K562 (cell line): ENCODE measurements at regions not wholly inside any gene's neighbourhood (a gene's known extent, or its start where the extent isn't known, plus 50 kb on each side); places are given as distances from the start of the nearest gene placed in this dataset.

Experiments used
- ATAC-seq: fragments of 200-7000 bp; cut with Tn5 transposase; 3 replicates; pipeline ENCODE4 v1.9.1; 2020; ENCODE audit warnings: moderate library complexity
- BruUV-seq: library from RNA; stranded (reverse); fragments of 400-500 nt; replicated peaks from 2 replicates; lab custom pipeline; 2021; lab: Mats Ljungman, UMichigan
- CTCF ChIA-PET: fragments of 300-600 bp; formaldehyde crosslinking; extraction: SDS; loops from one replicate; lab custom pipeline; 2021; ENCODE audit warnings: low intra/inter-chr PET ratio; lab: Yijun Ruan, JAX
- POLR2A ChIA-PET: fragments of 300-600, 350-650 bp; sonication (Branson Sonifier 250); formaldehyde crosslinking; extraction: SDS; loops from one replicate; lab custom pipeline; 2021; ENCODE audit warnings: antibody characterized with exemption, inconsistent platforms; lab: Yijun Ruan, JAX
- DNase-seq, 4 experiments: peaks; one replicate each; pipeline versions ENCODE4 v3.0.0 to v3.0.0-alpha.2; 2011 to 2018; ENCODE audit warnings: low spot score in 3 of 4, mixed read lengths in 3 of 4; ENCODE audit errors: extremely low read depth in 1 of 4
- FAIRE-seq: peaks from 2 replicates; lab custom pipeline; 2011; peaks lifted over from hg19 to GRCh38; lab: Jason Lieb, UNC
- H2AFZ ChIP-seq: 2 replicates; pipeline ENCODE4 v1.6.0; 2011; ENCODE audit warnings: low read depth, low read length, control low read depth, inconsistent platforms
- H3K27ac ChIP-seq: fragments of 200-600 bp; 3 replicates; pipeline ENCODE4 v1.8.0; 2011; ENCODE audit warnings: low read depth, mild to moderate bottlenecking, control low read depth, inconsistent platforms, low read length, moderate library complexity, mixed read lengths; ENCODE audit errors: extremely low read depth
- H3K27me3 ChIP-seq, 2 experiments: fragments of 300-600 bp in 1 of 2; 2 replicates in 1 of 2; 3 replicates in 1 of 2; pipeline versions ENCODE4 v1.6.0 to v1.8.0; 2011; ENCODE audit warnings: inconsistent platforms in 2 of 2, low read length in 2 of 2, mild to moderate bottlenecking in 1 of 2, mixed read lengths in 1 of 2, moderate library complexity in 1 of 2; ENCODE audit not compliant: control insufficient read depth in 2 of 2, insufficient read depth in 2 of 2
- H3K36me3 ChIP-seq: fragments of 300-600 bp; 3 replicates; pipeline ENCODE4 v1.8.0; 2011; ENCODE audit warnings: mild to moderate bottlenecking, low read length, inconsistent platforms; ENCODE audit not compliant: control insufficient read depth, insufficient read depth
- H3K4me1 ChIP-seq, 2 experiments: fragments of 200-600 bp in 1 of 2; replicated peaks in 1 of 2; 2 replicates in 1 of 2; 3 replicates in 1 of 2; pipeline versions ENCODE4 v1.5.1 to v1.8.0; 2011; ENCODE audit warnings: inconsistent platforms in 2 of 2, low read length in 2 of 2, mild to moderate bottlenecking in 1 of 2, mixed read lengths in 1 of 2, moderate library complexity in 1 of 2; ENCODE audit not compliant: control insufficient read depth in 2 of 2, insufficient read depth in 2 of 2
- H3K4me2 ChIP-seq: 2 replicates; pipeline ENCODE4 v1.6.1; 2011; ENCODE audit warnings: low read length, control low read depth, inconsistent platforms, mixed read lengths; ENCODE audit not compliant: insufficient read depth
- H3K4me3 ChIP-seq: fragments of 200-600 bp; sonication (generic), shearing (Covaris generic); 2 replicates; pipeline ENCODE4 v1.5.1; 2016; ENCODE audit warnings: control low read depth, inconsistent platforms
- H3K79me2 ChIP-seq: fragments of 200-600 bp; 3 replicates; pipeline ENCODE4 v1.8.0; 2011; ENCODE audit warnings: low read length, inconsistent platforms; ENCODE audit not compliant: control insufficient read depth, insufficient read depth
- H3K9ac ChIP-seq, 2 experiments: 2 replicates each; pipeline versions ENCODE4 v1.6.0 to v1.6.1; 2011; ENCODE audit warnings: low read depth in 2 of 2, low read length in 2 of 2, control low read depth in 1 of 2, inconsistent platforms in 1 of 2, mild to moderate bottlenecking in 1 of 2, mixed read lengths in 1 of 2; ENCODE audit not compliant: insufficient read depth in 1 of 2
- H3K9me1 ChIP-seq: one replicate; pipeline ENCODE4 v1.6.0; 2011; ENCODE audit warnings: inconsistent platforms, mild to moderate bottlenecking, low read length, moderate library complexity; ENCODE audit not compliant: control insufficient read depth, insufficient read depth
- H3K9me3 ChIP-seq: replicated peaks from 2 replicates; pipeline ENCODE4 v1.5.1; 2011; ENCODE audit warnings: low read depth, low read length, inconsistent platforms; ENCODE audit not compliant: control insufficient read depth, insufficient read depth
- H4K20me1 ChIP-seq: replicated peaks from 2 replicates; pipeline ENCODE4 v1.6.1; 2011; ENCODE audit warnings: low read length, inconsistent platforms, mixed read lengths; ENCODE audit not compliant: control insufficient read depth, insufficient read depth
- RFX5 ChIP-seq: IDR thresholded peaks from 2 replicates; pipeline ENCODE4 v1.6.1; 2011; ENCODE audit warnings: low read depth, mild to moderate bottlenecking, improper control_type of control experiment, low read length
- ZNF77 ChIP-seq: fragments of 250-450 bp; sonication (Bioruptor Pico); IDR thresholded peaks from 2 replicates; pipeline ENCODE4 v1.5.0; 2020
- WGBS: fragments of 100-300 bp; shearing (Covaris generic); methylation state at CpG from one replicate; pipeline ENCODE4 v1.1.6; 2016; ENCODE audit warnings: low coverage, mixed read lengths; ENCODE audit not compliant: insufficient coverage; ENCODE audit errors: missing lambda C conversion rate; 5-methylcytosine and 5-hydroxymethylcytosine counted together
- in situ Hi-C: fragments of 300-500 bp; cut with MboI; formaldehyde crosslinking; loops from 4 replicates; pipeline ENCODE4 v1.15.0; 2018; ENCODE audit warnings: inconsistent platforms, mixed read lengths
- intact Hi-C: fragments of 100-400 bp; cut with micrococcal nuclease; formaldehyde crosslinking; loops from 2 replicates; pipeline ENCODE4 v1.14.2; 2022
- TF ChIP-seq, protein P1 (sequence below): fragments of 250-450 bp; sonication (Bioruptor Pico); IDR thresholded peaks from 2 replicates; pipeline ENCODE4 v1.8.0; 2022; ENCODE audit warnings: inconsistent platforms
- TF ChIP-seq, protein P2 (sequence below): sonication (generic); formaldehyde crosslinking; IDR thresholded peaks from 2 replicates; pipeline ENCODE4 v1.8.1; 2023; ENCODE audit warnings: missing genetic modification reagents, mild to moderate bottlenecking, borderline replicate concordance
- TF ChIP-seq, protein P3 (sequence below), 2 experiments: fragments of 450-650 bp; conservative IDR thresholded peaks; 2 replicates each; pipeline ENCODE4 v1.6.1; 2017; ENCODE audit warnings: mild to moderate bottlenecking in 2 of 2, moderate library complexity in 2 of 2
- TF ChIP-seq, protein P4 (sequence below): IDR thresholded peaks from 2 replicates; pipeline ENCODE4 v1.6.1; 2016; ENCODE audit warnings: missing genetic modification characterization, missing compliant biosample characterization

DNA sequence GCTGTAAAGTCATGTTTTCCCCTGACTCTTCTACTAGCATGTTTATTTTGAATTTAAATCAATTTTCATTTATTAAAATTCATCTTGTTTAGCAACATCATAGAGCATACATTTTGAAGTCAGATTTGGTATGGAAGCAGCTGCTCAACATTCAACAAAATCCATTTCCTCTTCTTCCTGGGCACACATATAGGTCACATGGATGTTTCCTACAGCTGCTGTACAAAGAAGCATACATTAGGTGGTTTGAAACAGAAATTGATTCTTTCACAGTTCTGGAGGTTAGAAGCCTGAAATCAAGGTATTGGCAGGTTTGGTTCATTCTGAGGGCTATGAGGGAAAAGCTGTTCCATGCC, 495.2 kb downstream of the RFPL4B start:
- no TSS peak for BruUV-seq
- ChIA-PET CTCF (no interaction called here), POLR2A (no interaction called here)
- Histone ChIP-seq H3K79me2 (no peaks in the 10 kb centered on the region), H3K27me3 (no peaks in the 10 kb centered on the region), H3K4me2 (no peak overlapping the region), H3K4me3 (no peak overlapping the region), H4K20me1 (no peaks in the 10 kb centered on the region), H2AFZ (no peak overlapping the region), H3K4me1 (no peaks in the 10 kb centered on the region)
- DNase-seq, result no peak
- ATAC-seq, result no peak
- TF ChIP-seq, protein P1, sequence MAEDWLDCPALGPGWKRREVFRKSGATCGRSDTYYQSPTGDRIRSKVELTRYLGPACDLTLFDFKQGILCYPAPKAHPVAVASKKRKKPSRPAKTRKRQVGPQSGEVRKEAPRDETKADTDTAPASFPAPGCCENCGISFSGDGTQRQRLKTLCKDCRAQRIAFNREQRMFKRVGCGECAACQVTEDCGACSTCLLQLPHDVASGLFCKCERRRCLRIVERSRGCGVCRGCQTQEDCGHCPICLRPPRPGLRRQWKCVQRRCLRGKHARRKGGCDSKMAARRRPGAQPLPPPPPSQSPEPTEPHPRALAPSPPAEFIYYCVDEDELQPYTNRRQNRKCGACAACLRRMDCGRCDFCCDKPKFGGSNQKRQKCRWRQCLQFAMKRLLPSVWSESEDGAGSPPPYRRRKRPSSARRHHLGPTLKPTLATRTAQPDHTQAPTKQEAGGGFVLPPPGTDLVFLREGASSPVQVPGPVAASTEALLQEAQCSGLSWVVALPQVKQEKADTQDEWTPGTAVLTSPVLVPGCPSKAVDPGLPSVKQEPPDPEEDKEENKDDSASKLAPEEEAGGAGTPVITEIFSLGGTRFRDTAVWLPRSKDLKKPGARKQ (CRISPR knock-in tag), result no peak
- TF ChIP-seq, all 486 proteins: peak for 0
- Histone ChIP-seq H3K9me3 (no peaks in the 10 kb centered on the region), H3K9ac (no peak overlapping the region), H3K36me3 (no peaks in the 10 kb centered on the region), H3K27ac (no peak overlapping the region), H3K9me1 (no peaks in the 10 kb centered on the region)
- FAIRE-seq, result no peak
- in situ Hi-C loops (no loop called here), intact Hi-C loops (no loop called here)

DNA sequence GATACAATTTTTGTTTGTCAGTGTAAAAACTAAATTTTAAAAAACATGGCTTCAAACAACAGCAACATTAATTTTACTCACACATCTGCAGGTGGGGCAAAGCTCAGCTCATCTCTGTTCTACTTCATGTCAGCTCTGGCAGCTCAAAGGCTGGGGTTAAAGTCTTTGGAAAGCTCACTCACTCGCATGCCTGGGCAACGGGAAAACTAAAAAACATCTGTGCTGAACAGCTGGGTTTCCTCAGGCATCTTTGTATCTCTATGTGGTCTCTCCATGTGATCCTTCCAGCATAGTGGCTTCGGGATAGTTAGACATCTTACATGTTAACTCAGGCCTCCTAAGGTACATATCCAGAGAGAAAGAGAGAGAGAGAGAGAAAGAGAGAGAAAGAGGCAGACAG, 499.6 kb downstream of the RFPL4B start:
- Histone ChIP-seq H3K79me2 (no peaks in the 10 kb centered on the region), H3K36me3 (no peaks in the 10 kb centered on the region), H3K27ac (no peak overlapping the region), H3K9ac (no peak overlapping the region), H3K4me1 (no peaks in the 10 kb centered on the region), H3K4me3 (no peak overlapping the region), H2AFZ (no peak overlapping the region), H4K20me1 (no peaks in the 10 kb centered on the region), H3K4me2 (no peak overlapping the region), H3K27me3 (no peaks in the 10 kb centered on the region), H3K9me1 (no peaks in the 10 kb centered on the region), H3K9me3 (no peaks in the 10 kb centered on the region)
- ChIA-PET POLR2A (interaction anchor here (0.6 kb wide), 1 partner anchor 158 kb away, joined by 3 read pairs; no protein-coding TSS in a partner anchor), CTCF (no interaction called here)
- no peak for ATAC-seq
- in situ Hi-C loops (no loop called here), intact Hi-C loops (no loop called here)
- WGBS, result 3% methylated on average over 3 of the region's 3 CpGs
- FAIRE-seq, result no peak
- BruUV-seq, result no TSS peak
- no peak for DNase-seq
- TF ChIP-seq, protein P2, sequence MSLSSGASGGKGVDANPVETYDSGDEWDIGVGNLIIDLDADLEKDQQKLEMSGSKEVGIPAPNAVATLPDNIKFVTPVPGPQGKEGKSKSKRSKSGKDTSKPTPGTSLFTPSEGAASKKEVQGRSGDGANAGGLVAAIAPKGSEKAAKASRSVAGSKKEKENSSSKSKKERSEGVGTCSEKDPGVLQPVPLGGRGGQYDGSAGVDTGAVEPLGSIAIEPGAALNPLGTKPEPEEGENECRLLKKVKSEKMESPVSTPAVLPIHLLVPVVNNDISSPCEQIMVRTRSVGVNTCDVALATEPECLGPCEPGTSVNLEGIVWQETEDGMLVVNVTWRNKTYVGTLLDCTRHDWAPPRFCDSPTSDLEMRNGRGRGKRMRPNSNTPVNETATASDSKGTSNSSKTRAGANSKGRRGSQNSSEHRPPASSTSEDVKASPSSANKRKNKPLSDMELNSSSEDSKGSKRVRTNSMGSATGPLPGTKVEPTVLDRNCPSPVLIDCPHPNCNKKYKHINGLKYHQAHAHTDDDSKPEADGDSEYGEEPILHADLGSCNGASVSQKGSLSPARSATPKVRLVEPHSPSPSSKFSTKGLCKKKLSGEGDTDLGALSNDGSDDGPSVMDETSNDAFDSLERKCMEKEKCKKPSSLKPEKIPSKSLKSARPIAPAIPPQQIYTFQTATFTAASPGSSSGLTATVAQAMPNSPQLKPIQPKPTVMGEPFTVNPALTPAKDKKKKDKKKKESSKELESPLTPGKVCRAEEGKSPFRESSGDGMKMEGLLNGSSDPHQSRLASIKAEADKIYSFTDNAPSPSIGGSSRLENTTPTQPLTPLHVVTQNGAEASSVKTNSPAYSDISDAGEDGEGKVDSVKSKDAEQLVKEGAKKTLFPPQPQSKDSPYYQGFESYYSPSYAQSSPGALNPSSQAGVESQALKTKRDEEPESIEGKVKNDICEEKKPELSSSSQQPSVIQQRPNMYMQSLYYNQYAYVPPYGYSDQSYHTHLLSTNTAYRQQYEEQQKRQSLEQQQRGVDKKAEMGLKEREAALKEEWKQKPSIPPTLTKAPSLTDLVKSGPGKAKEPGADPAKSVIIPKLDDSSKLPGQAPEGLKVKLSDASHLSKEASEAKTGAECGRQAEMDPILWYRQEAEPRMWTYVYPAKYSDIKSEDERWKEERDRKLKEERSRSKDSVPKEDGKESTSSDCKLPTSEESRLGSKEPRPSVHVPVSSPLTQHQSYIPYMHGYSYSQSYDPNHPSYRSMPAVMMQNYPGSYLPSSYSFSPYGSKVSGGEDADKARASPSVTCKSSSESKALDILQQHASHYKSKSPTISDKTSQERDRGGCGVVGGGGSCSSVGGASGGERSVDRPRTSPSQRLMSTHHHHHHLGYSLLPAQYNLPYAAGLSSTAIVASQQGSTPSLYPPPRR (CRISPR knock-in tag), result no peak
- TF ChIP-seq, protein P3, sequence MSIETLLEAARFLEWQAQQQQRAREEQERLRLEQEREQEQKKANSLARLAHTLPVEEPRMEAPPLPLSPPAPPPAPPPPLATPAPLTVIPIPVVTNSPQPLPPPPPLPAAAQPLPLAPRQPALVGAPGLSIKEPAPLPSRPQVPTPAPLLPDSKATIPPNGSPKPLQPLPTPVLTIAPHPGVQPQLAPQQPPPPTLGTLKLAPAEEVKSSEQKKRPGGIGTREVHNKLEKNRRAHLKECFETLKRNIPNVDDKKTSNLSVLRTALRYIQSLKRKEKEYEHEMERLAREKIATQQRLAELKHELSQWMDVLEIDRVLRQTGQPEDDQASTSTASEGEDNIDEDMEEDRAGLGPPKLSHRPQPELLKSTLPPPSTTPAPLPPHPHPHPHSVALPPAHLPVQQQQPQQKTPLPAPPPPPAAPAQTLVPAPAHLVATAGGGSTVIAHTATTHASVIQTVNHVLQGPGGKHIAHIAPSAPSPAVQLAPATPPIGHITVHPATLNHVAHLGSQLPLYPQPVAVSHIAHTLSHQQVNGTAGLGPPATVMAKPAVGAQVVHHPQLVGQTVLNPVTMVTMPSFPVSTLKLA (conservative IDR thresholded peaks at IDR 0.05), result no peak
- TF ChIP-seq, protein P4, sequence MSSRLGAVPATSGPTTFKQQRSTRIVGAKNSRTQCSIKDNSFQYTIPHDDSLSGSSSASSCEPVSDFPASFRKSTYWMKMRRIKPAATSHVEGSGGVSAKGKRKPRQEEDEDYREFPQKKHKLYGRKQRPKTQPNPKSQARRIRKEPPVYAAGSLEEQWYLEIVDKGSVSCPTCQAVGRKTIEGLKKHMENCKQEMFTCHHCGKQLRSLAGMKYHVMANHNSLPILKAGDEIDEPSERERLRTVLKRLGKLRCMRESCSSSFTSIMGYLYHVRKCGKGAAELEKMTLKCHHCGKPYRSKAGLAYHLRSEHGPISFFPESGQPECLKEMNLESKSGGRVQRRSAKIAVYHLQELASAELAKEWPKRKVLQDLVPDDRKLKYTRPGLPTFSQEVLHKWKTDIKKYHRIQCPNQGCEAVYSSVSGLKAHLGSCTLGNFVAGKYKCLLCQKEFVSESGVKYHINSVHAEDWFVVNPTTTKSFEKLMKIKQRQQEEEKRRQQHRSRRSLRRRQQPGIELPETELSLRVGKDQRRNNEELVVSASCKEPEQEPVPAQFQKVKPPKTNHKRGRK (tag), result no peak
- TF ChIP-seq ZNF77 (CRISPR knock-in tag) (no peak), RFX5 (no peak)
